K562 (cell line): ENCODE measurements at regions not wholly inside any gene's neighbourhood (a gene's known extent, or its start where the extent isn't known, plus 50 kb on each side); places are given as distances from the start of the nearest gene placed in this dataset.
"Not testable (repeated sequence)": the region's sequence is repeated elsewhere in the genome, so short reads cannot be mapped to it uniquely, and the experiment has no call there.

Experiments
- ATAC-seq: fragments of 200-7000 bp; cut with Tn5 transposase; 3 replicates; pipeline ENCODE4 v1.9.1; 2020; ENCODE audit warnings: moderate library complexity
- BruUV-seq: library from RNA; stranded (reverse); fragments of 400-500 nt; replicated peaks from 2 replicates; lab custom pipeline; 2021; lab: Mats Ljungman, UMichigan
- CTCF ChIA-PET: fragments of 300-600 bp; formaldehyde crosslinking; extraction: SDS; loops from one replicate; lab custom pipeline; 2021; ENCODE audit warnings: low intra/inter-chr PET ratio; lab: Yijun Ruan, JAX
- POLR2A ChIA-PET: fragments of 300-600, 350-650 bp; sonication (Branson Sonifier 250); formaldehyde crosslinking; extraction: SDS; loops from one replicate; lab custom pipeline; 2021; ENCODE audit warnings: antibody characterized with exemption, inconsistent platforms; lab: Yijun Ruan, JAX
- DNase-seq, 4 experiments: peaks; one replicate each; pipeline versions ENCODE4 v3.0.0 to v3.0.0-alpha.2; 2011 to 2018; ENCODE audit warnings: low spot score in 3 of 4, mixed read lengths in 3 of 4; ENCODE audit errors: extremely low read depth in 1 of 4
- FAIRE-seq: peaks from 2 replicates; lab custom pipeline; 2011; peaks lifted over from hg19 to GRCh38; lab: Jason Lieb, UNC
- H2AFZ ChIP-seq: 2 replicates; pipeline ENCODE4 v1.6.0; 2011; ENCODE audit warnings: low read depth, low read length, control low read depth, inconsistent platforms
- H3K27ac ChIP-seq: fragments of 200-600 bp; 3 replicates; pipeline ENCODE4 v1.8.0; 2011; ENCODE audit warnings: low read depth, mild to moderate bottlenecking, control low read depth, inconsistent platforms, low read length, moderate library complexity, mixed read lengths; ENCODE audit errors: extremely low read depth
- H3K27me3 ChIP-seq, 2 experiments: fragments of 300-600 bp in 1 of 2; 2 replicates in 1 of 2; 3 replicates in 1 of 2; pipeline versions ENCODE4 v1.6.0 to v1.8.0; 2011; ENCODE audit warnings: inconsistent platforms in 2 of 2, low read length in 2 of 2, mild to moderate bottlenecking in 1 of 2, mixed read lengths in 1 of 2, moderate library complexity in 1 of 2; ENCODE audit not compliant: control insufficient read depth in 2 of 2, insufficient read depth in 2 of 2
- H3K36me3 ChIP-seq: fragments of 300-600 bp; 3 replicates; pipeline ENCODE4 v1.8.0; 2011; ENCODE audit warnings: mild to moderate bottlenecking, low read length, inconsistent platforms; ENCODE audit not compliant: control insufficient read depth, insufficient read depth
- H3K4me1 ChIP-seq, 2 experiments: fragments of 200-600 bp in 1 of 2; replicated peaks in 1 of 2; 2 replicates in 1 of 2; 3 replicates in 1 of 2; pipeline versions ENCODE4 v1.5.1 to v1.8.0; 2011; ENCODE audit warnings: inconsistent platforms in 2 of 2, low read length in 2 of 2, mild to moderate bottlenecking in 1 of 2, mixed read lengths in 1 of 2, moderate library complexity in 1 of 2; ENCODE audit not compliant: control insufficient read depth in 2 of 2, insufficient read depth in 2 of 2
- H3K4me2 ChIP-seq: 2 replicates; pipeline ENCODE4 v1.6.1; 2011; ENCODE audit warnings: low read length, control low read depth, inconsistent platforms, mixed read lengths; ENCODE audit not compliant: insufficient read depth
- H3K4me3 ChIP-seq: fragments of 200-600 bp; sonication (generic), shearing (Covaris generic); 2 replicates; pipeline ENCODE4 v1.5.1; 2016; ENCODE audit warnings: control low read depth, inconsistent platforms
- H3K79me2 ChIP-seq: fragments of 200-600 bp; 3 replicates; pipeline ENCODE4 v1.8.0; 2011; ENCODE audit warnings: low read length, inconsistent platforms; ENCODE audit not compliant: control insufficient read depth, insufficient read depth
- H3K9ac ChIP-seq, 2 experiments: 2 replicates each; pipeline versions ENCODE4 v1.6.0 to v1.6.1; 2011; ENCODE audit warnings: low read depth in 2 of 2, low read length in 2 of 2, control low read depth in 1 of 2, inconsistent platforms in 1 of 2, mild to moderate bottlenecking in 1 of 2, mixed read lengths in 1 of 2; ENCODE audit not compliant: insufficient read depth in 1 of 2
- H3K9me1 ChIP-seq: one replicate; pipeline ENCODE4 v1.6.0; 2011; ENCODE audit warnings: inconsistent platforms, mild to moderate bottlenecking, low read length, moderate library complexity; ENCODE audit not compliant: control insufficient read depth, insufficient read depth
- H3K9me3 ChIP-seq: replicated peaks from 2 replicates; pipeline ENCODE4 v1.5.1; 2011; ENCODE audit warnings: low read depth, low read length, inconsistent platforms; ENCODE audit not compliant: control insufficient read depth, insufficient read depth
- H4K20me1 ChIP-seq: replicated peaks from 2 replicates; pipeline ENCODE4 v1.6.1; 2011; ENCODE audit warnings: low read length, inconsistent platforms, mixed read lengths; ENCODE audit not compliant: control insufficient read depth, insufficient read depth
- WGBS: fragments of 100-300 bp; shearing (Covaris generic); methylation state at CpG from one replicate; pipeline ENCODE4 v1.1.6; 2016; ENCODE audit warnings: low coverage, mixed read lengths; ENCODE audit not compliant: insufficient coverage; ENCODE audit errors: missing lambda C conversion rate; 5-methylcytosine and 5-hydroxymethylcytosine counted together
- in situ Hi-C: fragments of 300-500 bp; cut with MboI; formaldehyde crosslinking; loops from 4 replicates; pipeline ENCODE4 v1.15.0; 2018; ENCODE audit warnings: inconsistent platforms, mixed read lengths
- intact Hi-C: fragments of 100-400 bp; cut with micrococcal nuclease; formaldehyde crosslinking; loops from 2 replicates; pipeline ENCODE4 v1.14.2; 2022

GRCh38 chr9:62655705-62656104 lies 1465.9 kb downstream of the SPATA31A7 start:
- H3K9me3 ChIP-seq, H3K27ac ChIP-seq, DNase-seq, H3K79me2 ChIP-seq, H3K4me1 ChIP-seq, H3K27me3 ChIP-seq, POLR2A ChIA-PET, H2AFZ ChIP-seq, H3K9me1 ChIP-seq, CTCF ChIA-PET, BruUV-seq, H4K20me1 ChIP-seq, H3K4me3 ChIP-seq, FAIRE-seq, H3K36me3 ChIP-seq, ATAC-seq, H3K4me2 ChIP-seq, in situ Hi-C loops, intact Hi-C loops, H3K9ac ChIP-seq: not testable (repeated sequence)

DNA sequence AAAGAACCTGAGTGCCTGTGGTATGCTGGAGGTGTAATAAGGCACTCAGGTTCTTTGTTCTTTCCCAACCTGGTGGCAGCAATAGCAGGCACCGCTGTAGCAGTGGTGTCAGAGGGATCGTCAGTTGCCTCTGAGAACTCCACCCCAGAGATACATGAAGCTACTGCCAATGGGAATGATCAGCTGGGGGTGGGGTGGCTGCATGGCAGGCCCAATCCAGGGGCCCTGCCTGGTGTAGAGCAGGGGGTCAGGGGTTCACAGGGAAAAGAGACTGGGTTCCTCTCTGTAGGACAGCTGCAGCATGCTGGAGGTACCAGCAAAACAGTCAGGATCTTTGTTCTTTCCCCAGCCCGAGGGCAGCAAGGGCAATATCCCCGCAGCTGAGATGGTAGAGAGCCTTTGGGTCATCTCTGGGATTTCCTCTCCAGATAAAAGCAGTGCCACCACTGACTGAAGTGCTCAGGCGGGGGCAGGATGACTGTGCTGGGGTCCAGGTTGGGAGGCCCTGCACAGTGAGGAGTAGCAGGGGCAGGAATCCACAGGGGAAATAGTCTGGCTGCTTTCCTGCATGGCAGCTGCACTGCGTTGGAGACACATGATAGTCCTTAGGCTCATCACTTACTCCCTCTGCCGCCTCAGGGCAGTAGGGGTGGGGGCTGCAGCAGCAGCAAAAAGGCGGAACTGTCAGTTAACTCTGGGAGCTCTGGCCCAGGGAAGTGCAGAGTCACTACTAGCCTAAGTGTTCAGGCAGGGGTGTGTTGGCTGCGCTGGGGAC lies 1473.1 kb downstream of the SPATA31A7 start:
- DNase-seq, H3K4me3 ChIP-seq, H4K20me1 ChIP-seq, BruUV-seq, in situ Hi-C loops, H3K36me3 ChIP-seq, ATAC-seq, H3K27ac ChIP-seq, H3K27me3 ChIP-seq, POLR2A ChIA-PET, H3K9me1 ChIP-seq, FAIRE-seq, H3K9me3 ChIP-seq, H3K79me2 ChIP-seq, CTCF ChIA-PET, H2AFZ ChIP-seq, H3K9ac ChIP-seq, intact Hi-C loops, H3K4me1 ChIP-seq, H3K4me2 ChIP-seq: not testable (repeated sequence)
- WGBS, result 0% methylated on average over 2 of the region's 9 CpGs

- H3K79me2 ChIP-seq, H3K36me3 ChIP-seq, BruUV-seq, ATAC-seq, H3K4me2 ChIP-seq, DNase-seq, FAIRE-seq, H3K9me3 ChIP-seq, POLR2A ChIA-PET, H4K20me1 ChIP-seq, H3K9me1 ChIP-seq, H3K27me3 ChIP-seq, H3K4me3 ChIP-seq, H3K27ac ChIP-seq, CTCF ChIA-PET, H2AFZ ChIP-seq, H3K4me1 ChIP-seq, intact Hi-C loops, H3K9ac ChIP-seq, in situ Hi-C loops: not testable (repeated sequence)
- no CpG with 5 or more reads among the region's 5 CpGs for WGBS
Observed at GRCh38 chr9:62663512-62663911, 1473.7 kb downstream of the SPATA31A7 start.
